ENCODE measurements at regions not wholly inside any gene's neighbourhood (a gene's known extent, or its start where the extent isn't known, plus 50 kb on each side); places are given as distances from the start of the nearest gene placed in this dataset.
"Not testable (repeated sequence)": the region's sequence is repeated elsewhere in the genome, so short reads cannot be mapped to it uniquely, and the experiment has no call there.

GRCh38 chr7:84817016-84817415 lies 369.8 kb downstream of the SEMA3D start:
- no peak for DNase-seq

GRCh38 chr7:84813376-84813775 lies 373.5 kb downstream of the SEMA3D start:
- DNase-seq: no peak

- no peak for DNase-seq
These were observed 374.8 kb downstream of the SEMA3D start for GRCh38 chr7:84812021-84812420.

DNA sequence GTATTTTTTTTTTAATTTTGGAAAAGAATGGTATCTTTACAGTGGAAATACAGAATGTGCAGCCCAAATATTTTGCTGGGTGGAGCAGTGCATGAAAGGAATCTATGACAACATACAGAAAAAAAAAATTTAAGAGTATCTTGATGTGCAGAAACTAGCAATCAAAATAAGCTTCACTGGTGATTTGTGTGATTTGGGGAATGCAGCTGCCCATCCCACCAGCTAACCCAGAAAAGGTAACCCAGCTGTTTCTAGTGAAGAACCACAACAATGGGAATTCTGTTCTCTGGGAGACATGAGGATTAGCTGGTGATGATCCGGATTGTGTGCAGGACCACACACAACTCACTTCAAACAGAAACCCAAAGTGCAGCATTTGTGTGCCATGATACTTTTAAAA lies 375.5 kb downstream of the SEMA3D start:
- DNase-seq: no peak

GRCh38 chr7:84809877-84810276 lies 377.0 kb downstream of the SEMA3D start:
- DNase-seq: no peak

GRCh38 chr7:84803979-84804378 lies 382.9 kb downstream of the SEMA3D start:
- DNase-seq: no peak

DNA sequence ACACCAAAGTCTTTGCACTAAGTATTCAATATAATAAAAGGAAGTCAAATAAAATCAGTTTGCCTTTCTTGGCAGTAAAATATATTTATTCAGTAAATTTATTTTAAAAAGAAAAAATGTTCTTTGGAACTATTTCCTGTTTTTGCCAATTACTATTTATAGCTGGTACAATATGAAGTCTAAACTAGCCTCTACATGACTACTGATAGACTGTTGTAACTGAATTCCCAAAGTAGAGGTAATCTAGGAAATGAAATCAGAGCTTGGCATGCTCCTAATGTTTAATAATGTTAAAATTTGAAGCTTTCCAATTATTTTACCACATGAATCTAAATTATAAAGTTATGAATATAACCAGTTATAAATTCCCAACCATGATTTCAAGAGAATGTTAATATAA lies 385.5 kb downstream of the SEMA3D start:
- DNase-seq: no peak

DNA sequence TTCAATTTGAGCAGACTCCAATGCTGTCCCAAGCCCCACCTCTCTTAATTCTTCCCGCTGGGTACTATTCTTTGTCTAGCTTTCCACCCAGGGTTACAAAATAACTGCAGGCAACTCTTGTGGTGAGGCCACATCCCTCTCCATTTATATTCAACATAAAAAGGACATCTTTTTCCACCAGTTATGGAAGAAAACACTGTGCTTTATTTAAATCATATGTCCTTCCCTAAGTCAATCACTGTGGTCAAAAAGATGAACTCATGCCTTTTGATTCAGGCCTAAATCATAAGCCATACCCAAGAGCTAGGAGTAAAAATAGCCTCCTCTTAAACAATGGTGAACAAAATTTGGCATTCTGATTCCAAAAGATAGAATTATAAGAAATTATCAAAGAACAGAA lies 386.0 kb downstream of the SEMA3D start:
- no peak for DNase-seq

GRCh38 chr7:84799106-84799505 lies 387.8 kb downstream of the SEMA3D start:
- no peak for DNase-seq

GRCh38 chr7:84792231-84792893 lies 394.5 kb downstream of the SEMA3D start:
- DNase-seq: no peak

- DNase-seq: no peak
These were observed 396.0 kb downstream of the SEMA3D start for GRCh38 chr7:84790882-84791281.

GRCh38 chr7:84786073-84786472 lies 400.8 kb downstream of the SEMA3D start:
- no peak for DNase-seq

GRCh38 chr7:84784450-84784849 lies 402.4 kb downstream of the SEMA3D start:
- no peak for DNase-seq

- DNase-seq: no peak
These were observed 403.6 kb downstream of the SEMA3D start for GRCh38 chr7:84783141-84783778.

GRCh38 chr7:84781838-84782237 lies 405.0 kb downstream of the SEMA3D start:
- no peak for DNase-seq

DNA sequence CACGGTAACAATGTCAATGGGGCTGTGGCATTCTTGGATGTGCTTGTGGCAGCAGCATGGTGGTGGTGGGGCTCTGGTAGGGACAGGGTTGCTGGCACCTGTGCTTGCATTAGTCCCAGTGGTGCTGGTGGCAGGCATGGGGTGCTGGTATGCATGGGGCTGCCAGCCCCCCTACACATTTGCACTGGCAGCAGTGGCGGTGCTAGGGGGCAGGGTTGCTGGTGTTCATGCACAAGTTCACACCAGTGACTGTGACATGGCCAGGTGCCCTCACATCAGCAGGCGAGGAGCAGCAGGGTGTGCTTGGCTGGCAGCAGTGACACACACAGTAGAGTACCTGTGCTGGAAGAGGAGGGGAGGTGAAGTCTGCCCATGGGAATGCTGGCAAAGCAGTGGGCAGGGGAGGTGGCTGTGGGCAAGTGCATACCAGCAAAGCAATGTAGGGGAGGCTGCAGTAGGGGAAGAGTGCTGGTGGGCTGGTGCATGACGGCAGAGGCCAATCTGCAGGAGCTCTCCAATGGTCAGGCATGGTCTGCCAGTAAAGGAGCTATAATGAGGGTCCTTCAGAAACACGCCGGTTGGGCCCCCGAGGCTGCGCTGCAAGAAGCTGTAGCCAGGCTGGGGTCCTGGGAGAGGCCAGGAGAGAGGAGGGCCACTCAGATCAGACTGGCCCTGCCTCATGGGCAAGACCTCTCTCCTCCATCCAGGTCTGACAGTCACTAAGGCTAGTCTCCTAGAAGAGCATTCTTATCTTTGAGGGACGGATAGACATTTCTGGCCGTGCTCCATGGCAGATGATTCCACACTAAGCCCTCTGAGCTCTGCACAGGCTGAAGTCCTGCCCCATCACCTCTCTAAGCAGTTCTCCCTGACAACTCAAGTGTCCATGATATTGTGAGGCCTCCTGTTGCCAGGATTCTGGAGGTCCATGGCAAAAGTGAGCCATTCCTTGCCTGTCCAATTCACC lies 406.4 kb downstream of the SEMA3D start:
- DNase-seq: no peak

- no peak for DNase-seq
These were observed 429.1 kb downstream of the SEMA3D start for GRCh38 chr7:84757761-84758160.

GRCh38 chr7:84746353-84746752 lies 440.5 kb downstream of the SEMA3D start:
- no peak for DNase-seq

- no peak for DNase-seq
These were observed 442.5 kb downstream of the SEMA3D start for GRCh38 chr7:84744385-84744784.

GRCh38 chr7:84738583-84739150 lies 448.2 kb downstream of the SEMA3D start:
- no peak for DNase-seq

DNA sequence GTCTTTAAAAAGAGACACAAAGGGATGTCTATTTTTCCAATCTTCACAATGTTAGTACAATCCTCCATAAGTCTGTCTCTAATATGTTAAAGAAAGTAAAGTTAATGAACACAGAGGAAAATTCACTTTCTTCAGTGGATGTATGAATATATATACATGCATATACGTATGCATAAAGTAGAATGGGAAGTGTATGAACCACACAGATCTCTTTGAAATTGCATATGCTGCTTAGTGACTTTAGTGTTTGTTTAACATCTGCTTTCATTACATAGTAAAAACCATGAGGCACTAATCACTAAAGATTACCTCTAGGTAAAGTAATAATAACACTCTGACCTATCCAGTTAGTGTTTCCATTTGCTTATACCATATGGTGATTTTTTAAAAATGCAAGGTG lies 451.2 kb downstream of the SEMA3D start:
- no peak for DNase-seq

DNA sequence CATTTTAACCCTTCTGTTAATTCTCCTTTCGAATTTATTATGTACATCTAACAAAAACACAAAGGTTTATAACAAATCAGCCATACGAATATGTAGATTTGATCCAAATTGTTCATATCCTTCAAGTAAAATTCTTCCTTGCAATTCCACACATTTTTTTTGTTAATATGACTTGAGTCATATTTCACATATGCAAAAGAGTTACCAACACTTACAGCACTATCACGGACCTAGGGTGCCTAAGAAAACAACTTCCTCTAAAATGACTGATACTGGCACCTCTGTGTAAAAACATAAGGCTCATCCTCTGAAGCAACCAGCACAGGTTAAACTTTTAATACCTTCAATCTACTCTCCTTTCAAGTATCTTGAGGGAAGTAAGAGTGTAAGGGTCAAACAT lies 451.8 kb downstream of the SEMA3D start:
- DNase-seq: no peak

DNA sequence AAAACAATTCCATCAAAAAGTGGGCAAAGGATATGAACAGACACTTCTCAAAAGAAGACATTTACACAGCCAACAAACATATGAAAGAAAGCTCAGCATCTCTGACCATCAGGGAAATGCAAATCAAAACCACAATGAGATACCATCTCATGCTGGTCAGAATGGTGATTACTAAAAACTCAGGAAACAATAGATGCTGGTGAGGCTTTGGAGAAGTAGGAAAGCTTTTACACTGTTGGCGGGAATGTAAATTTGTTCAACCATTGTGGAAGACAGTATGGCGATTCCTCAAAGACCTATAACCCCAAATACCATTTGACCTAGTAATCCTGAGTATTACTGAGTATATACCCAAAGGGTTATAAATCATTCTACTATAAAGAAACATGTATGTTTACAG lies 452.9 kb downstream of the SEMA3D start:
- not testable (repeated sequence) for DNase-seq

Data from NCI-H1436 treated with DMSO at 0.1 percent for 48 hours (cell line).